Esophagus muscularis mucosa (tissue), 4 donors: ENCODE measurements at regions not wholly inside any gene's neighbourhood (a gene's known extent, or its start where the extent isn't known, plus 50 kb on each side); places are given as distances from the start of the nearest gene placed in this dataset.
A peak's percentile ranks its signal among the peaks of the same experiment; 100 is the strongest.

Source experiments
- DNase-seq: peaks from one replicate; pipeline ENCODE4 v3.0.0-alpha.2; 2017; ENCODE audit errors: extremely low spot score
- H3K27ac ChIP-seq, 4 donors: fragments of 200-600 bp; sonication (generic); replicated peaks in 1 of 4; 1 replicate in 3 of 4; 2 replicates in 1 of 4; pipeline ENCODE4 v1.5.1; 2016 to 2019; ENCODE audit warnings: mild to moderate bottlenecking in 1 of 4
- H3K27me3 ChIP-seq, 4 donors: fragments of 200-600 bp; sonication (generic); one replicate each; pipeline versions ENCODE4 v1.5.1 to v1.6.0; 2016 to 2019
- H3K36me3 ChIP-seq, 4 donors: fragments of 200-600 bp; sonication (generic); one replicate each; pipeline ENCODE4 v1.5.1; 2016 to 2019
- H3K4me1 ChIP-seq, 4 donors: fragments of 200-600 bp; sonication (generic); one replicate each; pipeline ENCODE4 v1.5.1; 2016 to 2019
- H3K4me3 ChIP-seq, 4 donors: fragments of 200-600 bp; sonication (generic); 1 replicate in 2 of 4; 2 replicates in 2 of 4; pipeline ENCODE4 v1.5.1; 2016 to 2019; ENCODE audit warnings: mild to moderate bottlenecking in 4 of 4, moderate library complexity in 1 of 4
- H3K9me3 ChIP-seq, 4 donors: fragments of 200-600 bp; sonication (generic); 1 replicate in 3 of 4; 2 replicates in 1 of 4; pipeline ENCODE4 v1.5.1; 2016 to 2019
- CTCF ChIP-seq, 3 experiments: fragments of 200-600 bp in 2 of 3; fragments of 450-650 bp in 1 of 3; sonication (generic) in 2 of 3; IDR thresholded peaks; one replicate each; pipeline ENCODE4 v1.5.1; 2017 to 2019; ENCODE audit warnings: antibody characterized with exemption in 3 of 3, mild to moderate bottlenecking in 2 of 3, moderate library complexity in 1 of 3
- EP300 ChIP-seq: sonication (generic); formaldehyde crosslinking; IDR thresholded peaks from one replicate; pipeline ENCODE4 v1.6.1; 2017; ENCODE audit warnings: antibody characterized with exemption
- POLR2A ChIP-seq: fragments of 450-650 bp; IDR thresholded peaks from one replicate; pipeline ENCODE4 v1.6.1; 2017; ENCODE audit warnings: antibody characterized with exemption, moderate library complexity, mild to moderate bottlenecking, low read depth
- POLR2AphosphoS5 ChIP-seq, 2 donors: sonication (generic); formaldehyde crosslinking; IDR thresholded peaks; one replicate each; pipeline ENCODE4 v1.6.1; 2017; ENCODE audit warnings: antibody characterized with exemption in 2 of 2
- WGBS: methylation state at CpG from one replicate; pipeline ENCODE4 v1.1.5; 2018; 5-methylcytosine and 5-hydroxymethylcytosine counted together
- intact Hi-C: fragments of 100-400 bp; cut with DNase I; formaldehyde crosslinking; loops from one replicate; pipeline ENCODE4 v1.15.1; 2023

- Histone ChIP-seq H3K27ac (no peak overlapping the region), H3K4me1 (no peaks in the 10 kb centered on the region), H3K9me3 (no peaks in the 10 kb centered on the region), H3K4me3 (no peak overlapping the region), H3K27me3 (no peaks in the 10 kb centered on the region), H3K36me3 (no peaks in the 10 kb centered on the region)
- TF ChIP-seq POLR2AphosphoS5 (IDR thresholded peaks at IDR 0.05) (no peak), EP300 (no peak), POLR2A (no peak), CTCF (IDR thresholded peaks at IDR 0.05) (no peak)
- intact Hi-C loops = no loop called here
- WGBS = 79% methylated on average over 6 of the region's 6 CpGs
- peak; percentile 12 for DNase-seq
Observed at GRCh38 chr6:11398451-11399326, 138.9 kb upstream of the TMEM170B start.

- Histone ChIP-seq H3K4me3 (no peak overlapping the region), H3K36me3 (no peaks in the 10 kb centered on the region), H3K27me3 (no peaks in the 10 kb centered on the region), H3K4me1 (no peaks in the 10 kb centered on the region), H3K9me3 (no peaks in the 10 kb centered on the region), H3K27ac (no peak overlapping the region)
- DNase-seq = peak; percentile 66
- intact Hi-C loops = no loop called here
- no peak for TF ChIP-seq CTCF (IDR thresholded peaks at IDR 0.05)
- TF ChIP-seq POLR2AphosphoS5 (IDR thresholded peaks at IDR 0.05) = no peak
- no peak for TF ChIP-seq EP300
- TF ChIP-seq POLR2A = no peak
- WGBS = 84% methylated on average over 5 of the region's 5 CpGs
Observed at GRCh38 chr6:11397622-11398450, 139.7 kb upstream of the TMEM170B start.

GRCh38 chr6:11396860-11397259 is 140.7 kb upstream of the TMEM170B start:
- peak; percentile 60 for DNase-seq
- Histone ChIP-seq H3K27ac (no peak overlapping the region), H3K36me3 (no peaks in the 10 kb centered on the region), H3K4me1 (no peaks in the 10 kb centered on the region), H3K27me3 (no peaks in the 10 kb centered on the region), H3K4me3 (no peak overlapping the region), H3K9me3 (no peaks in the 10 kb centered on the region)
- TF ChIP-seq EP300 (no peak), CTCF (IDR thresholded peaks at IDR 0.05) (no peak), POLR2AphosphoS5 (IDR thresholded peaks at IDR 0.05) (no peak), POLR2A (no peak)
- intact Hi-C loops = no loop called here
- 95% methylated on average over 3 of the region's 3 CpGs for WGBS

GRCh38 chr6:11393713-11394627 is 143.6 kb upstream of the TMEM170B start:
- H3K9me3 ChIP-seq = no peaks in the 10 kb centered on the region
- no peak overlapping the region for H3K4me3 ChIP-seq
- H3K4me1 ChIP-seq = peaks cover 0 to 6% (median 0%) of the 10 kb centered on the region in 4 donors
- DNase-seq = no peak
- no peaks in the 10 kb centered on the region for H3K27me3 ChIP-seq
- 78% methylated on average over 7 of the region's 7 CpGs for WGBS
- TF ChIP-seq POLR2A (no peak), POLR2AphosphoS5 (IDR thresholded peaks at IDR 0.05) (no peak), EP300 (no peak), CTCF (IDR thresholded peaks at IDR 0.05) (no peak)
- intact Hi-C loops = no loop called here
- H3K27ac ChIP-seq = no peak overlapping the region
- H3K36me3 ChIP-seq = no peaks in the 10 kb centered on the region
